Neural progenitor cell (in vitro differentiated cells): ENCODE measurements at regions not wholly inside any gene's neighbourhood (a gene's known extent, or its start where the extent isn't known, plus 50 kb on each side); places are given as distances from the start of the nearest gene placed in this dataset.
A peak's percentile ranks its signal among the peaks of the same experiment; 100 is the strongest.
"Not testable (repeated sequence)": the region's sequence is repeated elsewhere in the genome, so short reads cannot be mapped to it uniquely, and the experiment has no call there.

Source experiments
- DNase-seq: peaks from one replicate; pipeline ENCODE4 v3.0.0-alpha.2; 2016; ENCODE audit warnings: low spot score
- H2AFZ ChIP-seq: fragments of 200-600 bp; sonication (generic); replicated peaks from 2 replicates; pipeline ENCODE4 v1.6.1; 2016; ENCODE audit warnings: antibody characterized with exemption
- H3F3A ChIP-seq: fragments of 200-600 bp; sonication (generic); 2 replicates; pipeline ENCODE4 v1.6.1; 2016; ENCODE audit warnings: antibody characterized with exemption, low read depth
- H3K27ac ChIP-seq: fragments of 200-600 bp; sonication (generic); 2 replicates; pipeline ENCODE4 v1.5.1; 2016; ENCODE audit warnings: mild to moderate bottlenecking
- H3K27me3 ChIP-seq: fragments of 200-600 bp; sonication (generic); 2 replicates; pipeline ENCODE4 v1.6.1; 2016; ENCODE audit warnings: mild to moderate bottlenecking, moderate library complexity
- H3K36me3 ChIP-seq: fragments of 200-600 bp; sonication (generic); 2 replicates; pipeline ENCODE4 v1.5.1; 2016
- H3K4me1 ChIP-seq: fragments of 200-600 bp; sonication (generic); 2 replicates; pipeline ENCODE4 v1.6.1; 2016; ENCODE audit warnings: mixed run types
- H3K4me2 ChIP-seq: fragments of 200-600 bp; sonication (generic); 2 replicates; pipeline ENCODE4 v1.6.1; 2016
- H3K4me3 ChIP-seq: fragments of 200-600 bp; sonication (generic); 2 replicates; pipeline ENCODE4 v1.5.1; 2016
- H3K79me2 ChIP-seq: fragments of 200-600 bp; sonication (generic); 2 replicates; pipeline ENCODE4 v1.6.1; 2016; ENCODE audit warnings: low read depth
- H3K9ac ChIP-seq: fragments of 200-600 bp; sonication (generic); 2 replicates; pipeline ENCODE4 v1.6.1; 2016
- H3K9me3 ChIP-seq: fragments of 200-600 bp; sonication (generic); 2 replicates; pipeline ENCODE4 v1.5.1; 2016; ENCODE audit warnings: low read depth
- H4K20me1 ChIP-seq: fragments of 200-600 bp; sonication (generic); 2 replicates; pipeline ENCODE4 v1.6.1; 2016; ENCODE audit warnings: low read depth
- H3K27ac Mint-ChIP-seq: 3 replicates; pipeline ENCODE4 v1.8.0; 2021; ENCODE audit warnings: mixed read lengths
- H3K27me3 Mint-ChIP-seq: 2 replicates; pipeline ENCODE4 v1.8.0; 2022; ENCODE audit warnings: low read depth, mild to moderate bottlenecking, inconsistent platforms, moderate library complexity, mixed read lengths; ENCODE audit not compliant: insufficient read depth
- H3K36me3 Mint-ChIP-seq: 3 replicates; pipeline ENCODE4 v1.8.0; 2021; ENCODE audit warnings: mixed read lengths
- H3K4me1 Mint-ChIP-seq: 3 replicates; pipeline ENCODE4 v1.8.0; 2021; ENCODE audit warnings: mixed read lengths
- H3K4me3 Mint-ChIP-seq: 3 replicates; pipeline ENCODE4 v1.8.0; 2021; ENCODE audit warnings: mild to moderate bottlenecking, moderate library complexity, mixed read lengths
- H3K9me3 Mint-ChIP-seq: 3 replicates; pipeline ENCODE4 v1.8.0; 2020; ENCODE audit warnings: mixed read lengths
- EZH2 ChIP-seq: fragments of 200-600 bp; sonication (generic); IDR thresholded peaks from 2 replicates; pipeline ENCODE4 v1.6.1; 2017; ENCODE audit warnings: antibody characterized with exemption, mild to moderate bottlenecking, moderate library complexity
- EZH2phosphoT487 ChIP-seq: fragments of 200-600 bp; sonication (generic); IDR thresholded peaks from 2 replicates; pipeline ENCODE4 v1.6.1; 2017; ENCODE audit warnings: antibody characterized with exemption
- TF ChIP-seq, protein P1 (sequence below): fragments of 200-600 bp; sonication (generic); IDR thresholded peaks from 2 replicates; pipeline ENCODE4 v1.5.1; 2017; ENCODE audit warnings: antibody characterized with exemption, mild to moderate bottlenecking

GRCh38 chr2:175414191-175414881 is 232.8 kb upstream of the ATP5MC3 start:
- no peaks in the 10 kb centered on the region for H3K9me3 Mint-ChIP-seq
- no peak for DNase-seq
- no peaks in the 10 kb centered on the region for H3K9me3 ChIP-seq
- peak overlapping the region; percentile 13 for H2AFZ ChIP-seq
- H3K79me2 ChIP-seq: no peaks in the 10 kb centered on the region
- H3K4me3 ChIP-seq: no peak overlapping the region
- TF ChIP-seq EZH2 (no peak), EZH2phosphoT487 (no peak)
- TF ChIP-seq, protein P1, sequence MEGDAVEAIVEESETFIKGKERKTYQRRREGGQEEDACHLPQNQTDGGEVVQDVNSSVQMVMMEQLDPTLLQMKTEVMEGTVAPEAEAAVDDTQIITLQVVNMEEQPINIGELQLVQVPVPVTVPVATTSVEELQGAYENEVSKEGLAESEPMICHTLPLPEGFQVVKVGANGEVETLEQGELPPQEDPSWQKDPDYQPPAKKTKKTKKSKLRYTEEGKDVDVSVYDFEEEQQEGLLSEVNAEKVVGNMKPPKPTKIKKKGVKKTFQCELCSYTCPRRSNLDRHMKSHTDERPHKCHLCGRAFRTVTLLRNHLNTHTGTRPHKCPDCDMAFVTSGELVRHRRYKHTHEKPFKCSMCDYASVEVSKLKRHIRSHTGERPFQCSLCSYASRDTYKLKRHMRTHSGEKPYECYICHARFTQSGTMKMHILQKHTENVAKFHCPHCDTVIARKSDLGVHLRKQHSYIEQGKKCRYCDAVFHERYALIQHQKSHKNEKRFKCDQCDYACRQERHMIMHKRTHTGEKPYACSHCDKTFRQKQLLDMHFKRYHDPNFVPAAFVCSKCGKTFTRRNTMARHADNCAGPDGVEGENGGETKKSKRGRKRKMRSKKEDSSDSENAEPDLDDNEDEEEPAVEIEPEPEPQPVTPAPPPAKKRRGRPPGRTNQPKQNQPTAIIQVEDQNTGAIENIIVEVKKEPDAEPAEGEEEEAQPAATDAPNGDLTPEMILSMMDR: no peak
- no peak overlapping the region for H3K9ac ChIP-seq
- no peaks in the 10 kb centered on the region for H3K27me3 Mint-ChIP-seq
- H3K27me3 ChIP-seq: no peaks in the 10 kb centered on the region
- no peaks in the 10 kb centered on the region for H3K36me3 Mint-ChIP-seq
- no peaks in the 10 kb centered on the region for H4K20me1 ChIP-seq
- no peak overlapping the region for H3K27ac ChIP-seq
- no peak overlapping the region for H3K4me2 ChIP-seq
- H3K27ac Mint-ChIP-seq: no peak overlapping the region
- H3K36me3 ChIP-seq: no peaks in the 10 kb centered on the region
- no peaks in the 10 kb centered on the region for H3K4me1 Mint-ChIP-seq
- no peaks in the 10 kb centered on the region for H3F3A ChIP-seq
- H3K4me1 ChIP-seq: no peaks in the 10 kb centered on the region
- H3K4me3 Mint-ChIP-seq: no peak overlapping the region

- not testable (repeated sequence) for H3K4me3 Mint-ChIP-seq, DNase-seq, H3K4me3 ChIP-seq, H4K20me1 ChIP-seq, H3K4me1 ChIP-seq, H3K36me3 Mint-ChIP-seq, H3F3A ChIP-seq, H3K27ac ChIP-seq, H3K9ac ChIP-seq, H3K4me1 Mint-ChIP-seq, H3K27ac Mint-ChIP-seq, H3K9me3 ChIP-seq, H3K36me3 ChIP-seq, H3K9me3 Mint-ChIP-seq, H3K79me2 ChIP-seq, H3K4me2 ChIP-seq, H2AFZ ChIP-seq, H3K27me3 Mint-ChIP-seq, H3K27me3 ChIP-seq
Measured at GRCh38 chr2:175410941-175411340, 229.4 kb upstream of the ATP5MC3 start.

DNA sequence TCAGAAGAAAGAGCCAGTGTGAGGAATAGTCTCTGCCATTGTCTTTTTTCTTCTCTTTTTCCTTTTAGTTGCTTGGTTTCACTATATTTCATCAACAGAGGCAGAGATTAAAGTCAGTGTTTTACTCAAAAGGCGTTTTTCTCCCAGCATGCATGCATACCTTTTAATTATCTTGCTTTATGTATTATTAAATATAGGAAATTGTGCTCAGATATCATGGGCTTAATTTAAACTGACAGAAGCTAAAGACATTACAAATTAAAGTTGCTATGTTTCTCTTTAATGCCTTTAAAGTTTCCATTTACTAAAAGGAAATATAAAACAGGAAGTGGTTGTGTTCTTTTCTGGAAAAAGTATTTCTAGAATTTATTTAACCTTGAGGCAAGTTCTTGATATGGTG is 223.3 kb upstream of the ATP5MC3 start:
- no peaks in the 10 kb centered on the region for H3K4me1 Mint-ChIP-seq

More for the DNA sequence above, 223.3 kb upstream of the ATP5MC3 start:
- Histone ChIP-seq H4K20me1 (no peaks in the 10 kb centered on the region), H3K4me1 (no peaks in the 10 kb centered on the region), H3F3A (no peaks in the 10 kb centered on the region), H2AFZ (no peak overlapping the region), H3K9ac (no peak overlapping the region), H3K9me3 (no peaks in the 10 kb centered on the region), H3K4me3 (no peak overlapping the region), H3K27ac (no peak overlapping the region), H3K79me2 (no peaks in the 10 kb centered on the region), H3K4me2 (no peak overlapping the region), H3K27me3 (no peaks in the 10 kb centered on the region), H3K36me3 (no peaks in the 10 kb centered on the region)
- no peak for DNase-seq
- no peak overlapping the region for H3K4me3 Mint-ChIP-seq
- no peaks in the 10 kb centered on the region for H3K36me3 Mint-ChIP-seq
- H3K27me3 Mint-ChIP-seq: peaks cover 4% of the 10 kb centered on the region
- no peak overlapping the region for H3K27ac Mint-ChIP-seq
- no peaks in the 10 kb centered on the region for H3K9me3 Mint-ChIP-seq
- TF ChIP-seq EZH2: no peak
- no peak for TF ChIP-seq EZH2phosphoT487
- TF ChIP-seq, protein P1: no peak
